Thyroid gland (tissue), 4 donors: ENCODE measurements at regions not wholly inside any gene's neighbourhood (a gene's known extent, or its start where the extent isn't known, plus 50 kb on each side); places are given as distances from the start of the nearest gene placed in this dataset.

Experiments used
- DNase-seq, 2 donors: peaks; one replicate each; pipeline ENCODE4 v3.0.0-alpha.2; 2019
- H3K27ac ChIP-seq, 3 donors: fragments of 200-600 bp; sonication (generic); 1 replicate in 2 of 3; 2 replicates in 1 of 3; pipeline ENCODE4 v1.5.1; 2016 to 2019; ENCODE audit warnings: mild to moderate bottlenecking in 1 of 3, moderate library complexity in 1 of 3
- H3K27me3 ChIP-seq: fragments of 200-600 bp; sonication (generic); one replicate; pipeline ENCODE4 v1.5.1; 2019
- H3K36me3 ChIP-seq, 2 donors: fragments of 200-600 bp; sonication (generic); one replicate each; pipeline ENCODE4 v1.5.1; 2016 to 2019
- H3K4me1 ChIP-seq, 2 donors: fragments of 200-600 bp; sonication (generic); one replicate each; pipeline ENCODE4 v1.5.1; 2017 to 2019
- H3K4me3 ChIP-seq, 3 donors: fragments of 200-600 bp; sonication (generic); replicated peaks in 1 of 3; 1 replicate in 2 of 3; 2 replicates in 1 of 3; pipeline ENCODE4 v1.5.1; 2016; ENCODE audit warnings: mild to moderate bottlenecking in 1 of 3
- H3K9me3 ChIP-seq: fragments of 200-600 bp; sonication (generic); one replicate; pipeline ENCODE4 v1.5.1; 2017
- CTCF ChIP-seq, 6 experiments: fragments of 200-600 bp in 3 of 6; fragments of 450-650 bp in 3 of 6; sonication (generic) in 3 of 6; IDR thresholded peaks; one replicate each; pipeline ENCODE4 v1.5.1; 2016 to 2019; ENCODE audit warnings: antibody characterized with exemption in 6 of 6, mild to moderate bottlenecking in 2 of 6, inconsistent platforms in 1 of 6, moderate library complexity in 1 of 6
- POLR2A ChIP-seq, 2 donors: fragments of 450-650 bp; IDR thresholded peaks; one replicate each; pipeline ENCODE4 v1.6.1; 2017; ENCODE audit warnings: antibody characterized with exemption in 2 of 2, mild to moderate bottlenecking in 2 of 2, moderate library complexity in 1 of 2
- WGBS, 2 donors: methylation state at CpG; one replicate each; pipeline ENCODE4 v1.1.5; 2017; 5-methylcytosine and 5-hydroxymethylcytosine counted together
- intact Hi-C: fragments of 100-400 bp; cut with DNase I; formaldehyde crosslinking; loops from one replicate; pipeline ENCODE4 v1.15.1; 2023

- no peak for TF ChIP-seq POLR2A (IDR thresholded peaks at IDR 0.05)
- TF ChIP-seq CTCF (IDR thresholded peaks at IDR 0.05): no peak
- no peak overlapping the region for H3K4me3 ChIP-seq
- H3K27ac ChIP-seq: no peak overlapping the region
- no peaks in the 10 kb centered on the region for H3K27me3 ChIP-seq
- H3K36me3 ChIP-seq: no peaks in the 10 kb centered on the region
- intact Hi-C loops: no loop called here
- WGBS, 2 donors: 84 to 86% methylated on average over 8 of the region's 8 CpGs
- DNase-seq: no peak
- no peaks in the 10 kb centered on the region for H3K4me1 ChIP-seq
- H3K9me3 ChIP-seq: no peaks in the 10 kb centered on the region
Measured at GRCh38 chr21:27823652-27824201, 856.8 kb upstream of the ADAMTS5 start.

GRCh38 chr21:27820342-27820741 is 853.5 kb upstream of the ADAMTS5 start:
- WGBS, 2 donors: 94 to 97% methylated on average over 1 of the region's 1 CpG
- no peak for DNase-seq
- no peaks in the 10 kb centered on the region for H3K36me3 ChIP-seq
- H3K4me1 ChIP-seq: peaks cover 0 to 5% of the 10 kb centered on the region in 2 donors
- no peaks in the 10 kb centered on the region for H3K9me3 ChIP-seq
- intact Hi-C loops: no loop called here
- H3K27ac ChIP-seq: no peak overlapping the region
- no peak for TF ChIP-seq POLR2A (IDR thresholded peaks at IDR 0.05)
- no peak for TF ChIP-seq CTCF (IDR thresholded peaks at IDR 0.05)
- no peaks in the 10 kb centered on the region for H3K27me3 ChIP-seq
- no peak overlapping the region for H3K4me3 ChIP-seq

GRCh38 chr21:27819299-27819698 is 852.4 kb upstream of the ADAMTS5 start:
- no peak overlapping the region for H3K27ac ChIP-seq
- DNase-seq: no peak
- no peak overlapping the region for H3K4me3 ChIP-seq
- intact Hi-C loops: no loop called here
- no peaks in the 10 kb centered on the region for H3K9me3 ChIP-seq
- TF ChIP-seq CTCF (IDR thresholded peaks at IDR 0.05) (no peak), POLR2A (IDR thresholded peaks at IDR 0.05) (no peak)
- WGBS, 2 donors: 74 to 84% methylated on average over 3 of the region's 3 CpGs
- peaks cover 0 to 5% of the 10 kb centered on the region in 2 donors for H3K4me1 ChIP-seq
- H3K36me3 ChIP-seq: no peaks in the 10 kb centered on the region
- no peaks in the 10 kb centered on the region for H3K27me3 ChIP-seq

- H3K4me3 ChIP-seq: no peak overlapping the region
- TF ChIP-seq CTCF (IDR thresholded peaks at IDR 0.05) (no peak), POLR2A (IDR thresholded peaks at IDR 0.05) (no peak)
- no peaks in the 10 kb centered on the region for H3K36me3 ChIP-seq
- no peaks in the 10 kb centered on the region for H3K27me3 ChIP-seq
- H3K4me1 ChIP-seq: peaks cover 0 to 5% of the 10 kb centered on the region in 2 donors
- intact Hi-C loops: no loop called here
- H3K9me3 ChIP-seq: no peaks in the 10 kb centered on the region
- DNase-seq: no peak
- 73 to 77% methylated on average over 4 of the region's 4 CpGs for WGBS, 2 donors
- H3K27ac ChIP-seq: no peak overlapping the region
Measured at GRCh38 chr21:27818847-27819246, 852.0 kb upstream of the ADAMTS5 start.

GRCh38 chr21:27817902-27818623 is 851.2 kb upstream of the ADAMTS5 start:
- Histone ChIP-seq H3K4me3 (no peak overlapping the region), H3K27ac (no peak overlapping the region), H3K4me1 (peaks cover 0 to 5% of the 10 kb centered on the region in 2 donors), H3K9me3 (no peaks in the 10 kb centered on the region), H3K27me3 (no peaks in the 10 kb centered on the region), H3K36me3 (no peaks in the 10 kb centered on the region)
- TF ChIP-seq CTCF (IDR thresholded peaks at IDR 0.05): no peak
- no peak for TF ChIP-seq POLR2A (IDR thresholded peaks at IDR 0.05)
- WGBS, 2 donors: 80 to 87% methylated on average over 5 of the region's 5 CpGs
- no peak for DNase-seq
- intact Hi-C loops: no loop called here
